ENCODE measurements at regions not wholly inside any gene's neighbourhood (a gene's known extent, or its start where the extent isn't known, plus 50 kb on each side); places are given as distances from the start of the nearest gene placed in this dataset.

DNA sequence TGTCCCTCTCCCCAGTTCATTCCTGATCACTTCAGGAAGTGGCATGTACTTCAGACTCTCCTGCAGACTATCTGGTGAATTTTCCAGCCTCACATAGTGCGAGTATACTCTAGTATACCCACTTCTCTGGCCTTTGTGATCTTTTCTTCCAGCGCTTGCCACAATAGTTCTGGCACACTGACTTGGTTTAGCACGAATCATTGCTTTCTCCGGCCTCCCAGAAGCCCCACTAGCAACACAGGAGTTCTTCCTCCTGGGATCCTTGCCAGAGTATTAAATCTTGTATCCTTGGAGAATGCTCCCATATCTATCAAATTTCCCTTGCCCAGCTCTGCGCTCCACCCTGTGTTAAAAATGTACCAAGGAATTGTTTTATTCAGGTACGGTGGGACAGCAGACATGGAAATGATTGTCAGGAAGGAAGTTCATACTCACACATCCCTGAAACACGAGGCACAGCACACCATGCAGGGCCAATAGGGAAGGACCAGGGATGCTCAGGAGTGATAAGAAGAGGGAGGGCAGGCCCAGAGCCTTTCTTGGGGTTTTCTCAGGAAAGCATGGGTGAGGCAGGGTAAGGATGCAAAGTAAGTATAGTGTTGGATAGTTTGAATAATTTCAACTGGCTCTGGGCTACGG is 136.7 kb downstream of the ADSS2 start:
- TF ChIP-seq, protein P1, sequence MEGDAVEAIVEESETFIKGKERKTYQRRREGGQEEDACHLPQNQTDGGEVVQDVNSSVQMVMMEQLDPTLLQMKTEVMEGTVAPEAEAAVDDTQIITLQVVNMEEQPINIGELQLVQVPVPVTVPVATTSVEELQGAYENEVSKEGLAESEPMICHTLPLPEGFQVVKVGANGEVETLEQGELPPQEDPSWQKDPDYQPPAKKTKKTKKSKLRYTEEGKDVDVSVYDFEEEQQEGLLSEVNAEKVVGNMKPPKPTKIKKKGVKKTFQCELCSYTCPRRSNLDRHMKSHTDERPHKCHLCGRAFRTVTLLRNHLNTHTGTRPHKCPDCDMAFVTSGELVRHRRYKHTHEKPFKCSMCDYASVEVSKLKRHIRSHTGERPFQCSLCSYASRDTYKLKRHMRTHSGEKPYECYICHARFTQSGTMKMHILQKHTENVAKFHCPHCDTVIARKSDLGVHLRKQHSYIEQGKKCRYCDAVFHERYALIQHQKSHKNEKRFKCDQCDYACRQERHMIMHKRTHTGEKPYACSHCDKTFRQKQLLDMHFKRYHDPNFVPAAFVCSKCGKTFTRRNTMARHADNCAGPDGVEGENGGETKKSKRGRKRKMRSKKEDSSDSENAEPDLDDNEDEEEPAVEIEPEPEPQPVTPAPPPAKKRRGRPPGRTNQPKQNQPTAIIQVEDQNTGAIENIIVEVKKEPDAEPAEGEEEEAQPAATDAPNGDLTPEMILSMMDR (IDR thresholded peaks at IDR 0.05), result no peak
- TF ChIP-seq POLR2A (IDR thresholded peaks at IDR 0.05) (no peak), EP300 (IDR thresholded peaks at IDR 0.05) (no peak)

Data from ovary (tissue), 3 donors.